Caco-2 (cell line): ENCODE measurements at regions not wholly inside any gene's neighbourhood (a gene's known extent, or its start where the extent isn't known, plus 50 kb on each side); places are given as distances from the start of the nearest gene placed in this dataset.

Source experiments
- BruUV-seq: library from RNA; stranded (reverse); fragments of 400-500 nt; replicated peaks from 2 replicates; lab custom pipeline; 2021; lab: Mats Ljungman, UMichigan
- CTCF ChIA-PET: fragments of 300-600 bp; sonication (Branson Sonifier 250); formaldehyde crosslinking; loops from one replicate; lab custom pipeline; 2022; ENCODE audit warnings: antibody characterized with exemption; lab: Charles Lee
- POLR2A ChIA-PET: fragments of 300-600 bp; sonication (Branson Sonifier 250); formaldehyde crosslinking; loops from one replicate; lab custom pipeline; 2022; ENCODE audit warnings: antibody characterized with exemption; lab: Charles Lee
- DNase-seq, 2 experiments: peaks; one replicate each; pipeline versions ENCODE4 v3.0.0 to v3.0.0-alpha.2; 2020 to 2022
- H3K27me3 ChIP-seq: replicated peaks from 2 replicates; pipeline ENCODE4 v1.6.0; 2011; ENCODE audit warnings: low read length; ENCODE audit not compliant: control insufficient read depth, insufficient read depth
- H3K36me3 ChIP-seq: 2 replicates; pipeline ENCODE4 v1.5.1; 2011; ENCODE audit warnings: low read length; ENCODE audit not compliant: control insufficient read depth, insufficient read depth
- H3K4me1 ChIP-seq: fragments of 250-450 bp; sonication (Bioruptor Pico); 2 replicates; pipeline ENCODE4 v1.5.1; 2020; ENCODE audit warnings: mild to moderate bottlenecking
- H3K4me3 ChIP-seq: 2 replicates; pipeline ENCODE4 v1.5.1; 2011; ENCODE audit warnings: low read depth, mild to moderate bottlenecking, control low read depth, low read length
- H3K9me3 ChIP-seq: fragments of 250-450 bp; sonication (Bioruptor Pico); 2 replicates; pipeline ENCODE4 v1.5.1; 2020; ENCODE audit warnings: mild to moderate bottlenecking, moderate library complexity
- H3K27ac Mint-ChIP-seq: one replicate; pipeline ENCODE4 v1.8.0; 2022; ENCODE audit warnings: mixed read lengths; ENCODE audit not compliant: unreplicated experiment
- H3K27me3 Mint-ChIP-seq: one replicate; pipeline ENCODE4 v1.8.0; 2022; ENCODE audit warnings: mixed read lengths; ENCODE audit not compliant: insufficient read depth, unreplicated experiment
- H3K36me3 Mint-ChIP-seq: one replicate; pipeline ENCODE4 v1.8.0; 2022; ENCODE audit warnings: mild to moderate bottlenecking, mixed read lengths; ENCODE audit not compliant: insufficient read depth, unreplicated experiment
- H3K4me1 Mint-ChIP-seq: one replicate; pipeline ENCODE4 v1.8.0; 2022; ENCODE audit warnings: low read depth, mixed read lengths; ENCODE audit not compliant: unreplicated experiment
- H3K4me3 Mint-ChIP-seq: one replicate; pipeline ENCODE4 v1.8.0; 2022; ENCODE audit warnings: mild to moderate bottlenecking, moderate library complexity, mixed read lengths; ENCODE audit not compliant: unreplicated experiment
- H3K9me3 Mint-ChIP-seq: one replicate; pipeline ENCODE4 v1.8.0; 2022; ENCODE audit warnings: mixed read lengths; ENCODE audit not compliant: unreplicated experiment
- intact Hi-C: fragments of 100-400 bp; cut with micrococcal nuclease; formaldehyde crosslinking; loops from one replicate; pipeline ENCODE4 v1.10.0; 2022; ENCODE audit not compliant: unreplicated experiment
- TF ChIP-seq, protein P1 (sequence below), 2 experiments: fragments of 200-600 bp in 1 of 2; IDR thresholded peaks; 1 replicate in 1 of 2; 2 replicates in 1 of 2; pipeline versions ENCODE4 v1.5.1 to v1.8.0; 2011 to 2022; ENCODE audit warnings: antibody characterized with exemption in 1 of 2, control low read depth in 1 of 2, inconsistent platforms in 1 of 2, low read depth in 1 of 2, low read length in 1 of 2, mild to moderate bottlenecking in 1 of 2, moderate library complexity in 1 of 2; ENCODE audit not compliant: insufficient read depth in 1 of 2, severe bottlenecking in 1 of 2, unreplicated experiment in 1 of 2

DNA sequence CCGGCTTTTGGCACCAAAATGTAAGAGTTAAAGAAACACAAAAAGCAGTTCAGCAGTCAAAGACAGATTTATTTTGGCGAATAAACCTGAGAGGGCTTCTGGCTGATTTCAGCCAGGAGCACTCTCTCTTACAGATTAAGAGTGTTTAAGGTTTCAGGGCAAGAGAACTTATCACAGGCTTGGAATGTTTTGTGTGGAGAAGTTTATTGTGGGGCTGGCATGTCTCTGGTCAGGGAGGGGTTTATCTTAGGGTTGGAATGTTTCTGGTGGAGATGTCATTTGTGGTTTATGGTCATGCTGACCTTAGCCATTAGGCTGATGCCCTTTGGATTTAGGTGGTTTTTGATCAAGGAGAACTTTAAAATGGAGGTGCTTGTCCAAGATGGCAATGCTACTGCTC, 622.3 kb upstream of the PTPRD start:
- Mint-ChIP-seq H3K4me3 (no peak overlapping the region), H3K4me1 (no peaks in the 10 kb centered on the region), H3K27me3 (no peaks in the 10 kb centered on the region), H3K27ac (no peak overlapping the region), H3K36me3 (no peaks in the 10 kb centered on the region), H3K9me3 (peaks cover 9% of the 10 kb centered on the region)
- intact Hi-C loops, result no loop called here
- Histone ChIP-seq H3K27me3 (no peaks in the 10 kb centered on the region), H3K4me3 (no peak overlapping the region), H3K9me3 (no peaks in the 10 kb centered on the region), H3K4me1 (no peaks in the 10 kb centered on the region), H3K36me3 (no peaks in the 10 kb centered on the region)
- ChIA-PET CTCF (no interaction called here), POLR2A (no interaction called here)
- BruUV-seq, result no TSS peak
- TF ChIP-seq, protein P1, sequence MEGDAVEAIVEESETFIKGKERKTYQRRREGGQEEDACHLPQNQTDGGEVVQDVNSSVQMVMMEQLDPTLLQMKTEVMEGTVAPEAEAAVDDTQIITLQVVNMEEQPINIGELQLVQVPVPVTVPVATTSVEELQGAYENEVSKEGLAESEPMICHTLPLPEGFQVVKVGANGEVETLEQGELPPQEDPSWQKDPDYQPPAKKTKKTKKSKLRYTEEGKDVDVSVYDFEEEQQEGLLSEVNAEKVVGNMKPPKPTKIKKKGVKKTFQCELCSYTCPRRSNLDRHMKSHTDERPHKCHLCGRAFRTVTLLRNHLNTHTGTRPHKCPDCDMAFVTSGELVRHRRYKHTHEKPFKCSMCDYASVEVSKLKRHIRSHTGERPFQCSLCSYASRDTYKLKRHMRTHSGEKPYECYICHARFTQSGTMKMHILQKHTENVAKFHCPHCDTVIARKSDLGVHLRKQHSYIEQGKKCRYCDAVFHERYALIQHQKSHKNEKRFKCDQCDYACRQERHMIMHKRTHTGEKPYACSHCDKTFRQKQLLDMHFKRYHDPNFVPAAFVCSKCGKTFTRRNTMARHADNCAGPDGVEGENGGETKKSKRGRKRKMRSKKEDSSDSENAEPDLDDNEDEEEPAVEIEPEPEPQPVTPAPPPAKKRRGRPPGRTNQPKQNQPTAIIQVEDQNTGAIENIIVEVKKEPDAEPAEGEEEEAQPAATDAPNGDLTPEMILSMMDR (IDR thresholded peaks at IDR 0.05; ENCODE audit: insufficient read depth in 1 of 2, low read depth in 1 of 2, low read length in 1 of 2, severe bottlenecking in 1 of 2, unreplicated experiment in 1 of 2), result no peak
- DNase-seq, result no peak

DNA sequence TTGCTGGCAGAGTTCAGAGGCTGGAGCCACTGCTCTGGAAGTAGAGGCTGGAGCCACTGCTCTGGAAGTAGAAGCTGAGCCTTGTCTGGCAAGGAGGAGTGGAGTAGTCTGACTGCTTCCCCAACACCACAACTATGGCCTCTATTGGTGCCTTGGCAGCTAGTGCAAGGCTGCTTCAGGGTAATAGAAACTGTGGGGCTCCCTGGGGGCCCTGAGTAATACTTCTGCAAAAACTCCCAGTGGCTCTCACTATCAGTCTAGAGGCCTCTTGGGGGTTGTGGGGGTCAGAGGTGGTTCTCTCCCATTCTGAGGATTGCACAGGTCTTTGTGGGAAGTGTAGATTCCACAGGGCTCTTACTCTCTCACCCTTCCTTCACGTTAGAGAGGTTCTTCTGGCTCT, 629.0 kb upstream of the PTPRD start:
- Histone ChIP-seq H3K36me3 (no peaks in the 10 kb centered on the region), H3K9me3 (no peaks in the 10 kb centered on the region), H3K27me3 (no peaks in the 10 kb centered on the region), H3K4me3 (no peak overlapping the region), H3K4me1 (no peaks in the 10 kb centered on the region)
- Mint-ChIP-seq H3K4me3 (no peak overlapping the region), H3K36me3 (no peaks in the 10 kb centered on the region), H3K9me3 (no peaks in the 10 kb centered on the region), H3K4me1 (no peaks in the 10 kb centered on the region), H3K27me3 (no peaks in the 10 kb centered on the region), H3K27ac (no peak overlapping the region)
- DNase-seq, result no peak
- intact Hi-C loops, result no loop called here
- ChIA-PET CTCF (no interaction called here), POLR2A (no interaction called here)
- BruUV-seq, result no TSS peak
- TF ChIP-seq, protein P1 (IDR thresholded peaks at IDR 0.05; ENCODE audit: insufficient read depth in 1 of 2, low read depth in 1 of 2, low read length in 1 of 2, severe bottlenecking in 1 of 2, unreplicated experiment in 1 of 2), result no peak

DNA sequence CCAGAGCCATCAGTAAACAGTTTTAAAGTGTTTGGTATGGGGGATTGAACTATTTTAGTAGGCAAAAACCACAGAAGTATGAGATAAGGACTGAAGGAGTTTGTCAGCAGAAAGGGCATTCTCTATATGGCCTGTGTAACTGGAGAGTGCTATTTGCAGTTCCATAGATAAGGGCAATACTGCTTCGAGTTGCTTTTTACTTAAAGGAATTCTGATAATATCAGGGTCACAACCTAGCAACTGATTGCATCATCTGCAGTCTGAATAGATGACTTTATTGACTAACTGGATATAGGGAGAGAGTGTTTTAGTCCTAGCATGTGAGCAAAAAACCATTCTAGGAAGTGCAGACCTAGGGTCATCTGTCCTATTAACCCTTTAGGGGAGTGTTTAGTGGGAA, 645.2 kb upstream of the PTPRD start:
- no peaks in the 10 kb centered on the region for H3K9me3 Mint-ChIP-seq
- BruUV-seq, result no TSS peak
- CTCF ChIA-PET, result no interaction called here
- H3K27me3 Mint-ChIP-seq, result no peaks in the 10 kb centered on the region
- Histone ChIP-seq H3K9me3 (no peaks in the 10 kb centered on the region), H3K27me3 (no peaks in the 10 kb centered on the region), H3K4me1 (no peaks in the 10 kb centered on the region), H3K4me3 (no peak overlapping the region), H3K36me3 (no peaks in the 10 kb centered on the region)
- intact Hi-C loops, result no loop called here
- peak in 1 of 2 experiments; percentile 6 for DNase-seq
- H3K36me3 Mint-ChIP-seq, result peaks cover 6% of the 10 kb centered on the region
- H3K4me1 Mint-ChIP-seq, result no peaks in the 10 kb centered on the region
- TF ChIP-seq, protein P1 (IDR thresholded peaks at IDR 0.05; ENCODE audit: insufficient read depth in 1 of 2, low read depth in 1 of 2, low read length in 1 of 2, severe bottlenecking in 1 of 2, unreplicated experiment in 1 of 2), result no peak
- no peak overlapping the region for H3K4me3 Mint-ChIP-seq
- no peak overlapping the region for H3K27ac Mint-ChIP-seq
- POLR2A ChIA-PET, result no interaction called here
